Caki2 (cell line): ENCODE measurements at regions not wholly inside any gene's neighbourhood (a gene's known extent, or its start where the extent isn't known, plus 50 kb on each side); places are given as distances from the start of the nearest gene placed in this dataset.
"Not testable (repeated sequence)": the region's sequence is repeated elsewhere in the genome, so short reads cannot be mapped to it uniquely, and the experiment has no call there.

ENCODE experiments used
- DNase-seq: peaks from one replicate; pipeline ENCODE4 v3.0.0-alpha.2; 2015; ENCODE audit warnings: low read depth
- in situ Hi-C: cut with HindIII; loops from 2 replicates; pipeline ENCODE4 v1.10.0; 2016; ENCODE audit warnings: low sequenced_read_pairs, low pct_unique_long_range_greater_than_20kb, mixed read lengths

GRCh38 chr6:1179571-1180459 lies 132.1 kb upstream of the FOXQ1 start:
- in situ Hi-C loops, result no loop called here
- DNase-seq, result peak; percentile 63

GRCh38 chr6:1178590-1178989 lies 133.3 kb upstream of the FOXQ1 start:
- in situ Hi-C loops, result no loop called here
- DNase-seq, result no peak

GRCh38 chr6:1176567-1176966 lies 135.3 kb upstream of the FOXQ1 start:
- no peak for DNase-seq
- in situ Hi-C loops, result no loop called here

GRCh38 chr6:1175877-1176276 lies 136.0 kb upstream of the FOXQ1 start:
- in situ Hi-C loops, result no loop called here
- no peak for DNase-seq

- no peak for DNase-seq
- in situ Hi-C loops, result no loop called here
These were observed 141.1 kb upstream of the FOXQ1 start for GRCh38 chr6:1170794-1171193.

GRCh38 chr6:1164600-1164999 lies 147.3 kb upstream of the FOXQ1 start:
- in situ Hi-C loops, result no loop called here
- DNase-seq, result peak; percentile 28

GRCh38 chr6:1163501-1163900 lies 148.4 kb upstream of the FOXQ1 start:
- in situ Hi-C loops, result no loop called here
- DNase-seq, result no peak

GRCh38 chr6:1162367-1163275 lies 149.3 kb upstream of the FOXQ1 start:
- no peak for DNase-seq
- in situ Hi-C loops, result no loop called here

- in situ Hi-C loops, DNase-seq: not testable (repeated sequence)
These were observed 155.5 kb upstream of the FOXQ1 start for GRCh38 chr6:1156411-1156810.

GRCh38 chr6:1153696-1154245 lies 158.1 kb upstream of the FOXQ1 start:
- no peak for DNase-seq
- in situ Hi-C loops, result no loop called here

- no peak for DNase-seq
- in situ Hi-C loops, result no loop called here
These were observed 165.4 kb upstream of the FOXQ1 start for GRCh38 chr6:1146500-1146899.

- in situ Hi-C loops, result no loop called here
- DNase-seq, result no peak
These were observed 166.1 kb upstream of the FOXQ1 start for GRCh38 chr6:1145768-1146218.

- in situ Hi-C loops, result no loop called here
These were observed 166.8 kb upstream of the FOXQ1 start for GRCh38 chr6:1144842-1145767.

GRCh38 chr6:1143655-1144054 lies 168.2 kb upstream of the FOXQ1 start:
- DNase-seq, result no peak
- in situ Hi-C loops, result no loop called here

More at GRCh38 chr6:1144842-1145767, 166.8 kb upstream of the FOXQ1 start:
- DNase-seq, result no peak

- no peak for DNase-seq
- in situ Hi-C loops, result no loop called here
These were observed 172.6 kb upstream of the FOXQ1 start for GRCh38 chr6:1139155-1139890.

GRCh38 chr6:1137849-1138248 lies 174.0 kb upstream of the FOXQ1 start:
- in situ Hi-C loops, result no loop called here
- no peak for DNase-seq

- no peak for DNase-seq
- in situ Hi-C loops, result no loop called here
These were observed 175.1 kb upstream of the FOXQ1 start for GRCh38 chr6:1136827-1137226.
